ENCODE measurements at regions not wholly inside any gene's neighbourhood (a gene's known extent, or its start where the extent isn't known, plus 50 kb on each side); places are given as distances from the start of the nearest gene placed in this dataset.

GRCh38 chr21:16309250-16309971 lies 579.6 kb downstream of the USP25 start:
- Histone ChIP-seq H3K36me3 (peaks cover 7% of the 10 kb centered on the region), H3K27me3 (no peaks in the 10 kb centered on the region), H3K9me3 (no peaks in the 10 kb centered on the region), H3K4me3 (no peak overlapping the region)
- DNase-seq = no peak

DNA sequence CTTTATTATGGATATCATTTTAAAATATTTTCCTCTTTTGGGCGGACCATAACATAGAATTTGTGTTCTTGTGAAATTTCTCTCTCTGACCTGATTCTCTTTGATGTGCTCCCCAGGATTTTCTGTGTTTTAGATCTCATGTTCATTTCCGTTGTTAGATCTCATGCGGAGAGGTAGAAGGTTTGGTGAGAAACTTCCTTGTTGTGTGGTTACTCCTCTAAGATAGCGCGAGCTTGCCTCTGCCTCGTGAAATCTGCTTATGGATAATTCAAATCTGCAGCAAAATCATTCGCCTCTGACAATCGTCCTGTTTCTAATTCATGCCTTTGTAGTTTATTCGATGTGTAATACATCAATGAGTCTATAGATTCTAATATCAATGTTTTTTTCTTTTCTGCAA lies 580.4 kb downstream of the USP25 start:
- H3K4me3 ChIP-seq = no peak overlapping the region
- peaks cover 7% of the 10 kb centered on the region for H3K36me3 ChIP-seq
- no peaks in the 10 kb centered on the region for H3K9me3 ChIP-seq
- DNase-seq = no peak
- H3K27me3 ChIP-seq = no peaks in the 10 kb centered on the region

DNA sequence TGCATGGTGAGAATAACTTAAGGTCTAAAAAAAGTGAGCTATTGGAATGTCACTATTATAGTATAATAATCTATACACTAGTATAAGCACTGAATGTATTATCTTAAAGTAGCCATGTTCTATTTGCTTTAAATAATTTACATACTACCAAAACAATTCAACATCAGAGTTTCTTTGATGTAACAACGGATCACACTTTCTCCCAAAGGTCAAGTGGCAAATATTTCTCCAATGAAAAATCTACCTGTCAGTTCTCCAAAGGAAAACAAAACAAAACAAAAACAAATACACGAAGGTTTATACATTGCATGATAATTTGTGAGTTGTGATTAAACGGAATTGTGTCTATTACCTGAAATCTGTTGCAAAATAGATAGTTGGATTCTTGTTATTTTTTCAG lies 581.4 kb downstream of the USP25 start:
- H3K4me3 ChIP-seq = no peak overlapping the region
- no peak for DNase-seq
- no peaks in the 10 kb centered on the region for H3K27me3 ChIP-seq
- peaks cover 7% of the 10 kb centered on the region for H3K36me3 ChIP-seq
- no peaks in the 10 kb centered on the region for H3K9me3 ChIP-seq

DNA sequence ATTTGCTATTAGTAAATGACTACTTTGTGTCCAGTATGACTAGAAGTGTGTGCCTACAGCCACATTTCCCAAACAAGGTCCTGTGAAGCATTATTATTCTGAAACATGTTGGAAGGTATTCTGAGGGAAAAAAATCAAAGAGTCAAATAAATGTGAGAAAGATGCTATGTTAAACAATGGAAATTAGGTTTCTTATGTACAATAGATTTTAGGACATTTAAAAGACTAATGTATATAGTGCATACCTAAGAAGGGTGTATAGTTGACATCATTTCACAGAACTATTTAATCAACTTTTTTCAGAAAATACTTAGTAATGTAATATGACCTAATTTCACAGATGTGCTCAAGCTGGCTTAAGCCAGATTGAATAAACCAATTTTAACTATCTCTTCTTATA lies 582.5 kb downstream of the USP25 start:
- Histone ChIP-seq H3K27me3 (no peaks in the 10 kb centered on the region), H3K4me3 (no peak overlapping the region), H3K9me3 (no peaks in the 10 kb centered on the region), H3K36me3 (peaks cover 11% of the 10 kb centered on the region)
- no peak for DNase-seq

- Histone ChIP-seq H3K9me3 (no peaks in the 10 kb centered on the region), H3K36me3 (peaks cover 7% of the 10 kb centered on the region), H3K27me3 (no peaks in the 10 kb centered on the region), H3K4me3 (no peak overlapping the region)
- DNase-seq = no peak
Observed at GRCh38 chr21:16315223-16315622, 585.4 kb downstream of the USP25 start.

DNA sequence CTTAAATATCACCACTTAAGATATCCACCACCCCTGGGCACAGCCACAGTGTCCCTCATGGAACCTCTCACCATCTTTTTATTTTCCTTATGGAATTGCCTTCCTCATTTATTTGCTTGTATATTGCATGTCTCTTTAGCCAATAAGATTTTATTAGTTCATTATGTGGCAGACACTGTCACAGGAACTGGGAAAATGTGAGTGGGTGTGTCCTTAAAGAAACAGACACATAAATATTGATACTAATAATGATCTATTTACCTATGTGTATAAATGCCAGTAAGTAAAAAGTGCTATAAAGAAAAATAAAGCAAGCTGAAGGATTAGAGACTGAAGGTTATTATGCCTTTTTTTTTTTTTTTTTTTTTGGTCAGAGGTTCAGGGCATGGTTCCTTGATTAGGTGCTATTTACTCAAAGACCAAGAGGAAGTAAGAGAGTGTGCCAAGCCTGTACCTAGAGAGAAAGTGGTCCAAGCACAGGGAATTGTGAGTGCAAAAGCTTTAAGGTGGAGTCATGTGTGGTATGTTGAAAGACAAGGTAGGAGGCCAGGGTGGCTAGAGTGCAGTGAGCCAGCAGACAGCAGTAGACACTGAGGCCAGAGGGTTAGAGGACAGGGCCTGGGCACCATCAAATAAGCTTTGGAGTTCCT lies 589.0 kb downstream of the USP25 start:
- H3K27me3 ChIP-seq = no peaks in the 10 kb centered on the region
- no peaks in the 10 kb centered on the region for H3K9me3 ChIP-seq
- H3K4me3 ChIP-seq = no peak overlapping the region
- peaks cover 4% of the 10 kb centered on the region for H3K36me3 ChIP-seq
- no peak for DNase-seq

DNA sequence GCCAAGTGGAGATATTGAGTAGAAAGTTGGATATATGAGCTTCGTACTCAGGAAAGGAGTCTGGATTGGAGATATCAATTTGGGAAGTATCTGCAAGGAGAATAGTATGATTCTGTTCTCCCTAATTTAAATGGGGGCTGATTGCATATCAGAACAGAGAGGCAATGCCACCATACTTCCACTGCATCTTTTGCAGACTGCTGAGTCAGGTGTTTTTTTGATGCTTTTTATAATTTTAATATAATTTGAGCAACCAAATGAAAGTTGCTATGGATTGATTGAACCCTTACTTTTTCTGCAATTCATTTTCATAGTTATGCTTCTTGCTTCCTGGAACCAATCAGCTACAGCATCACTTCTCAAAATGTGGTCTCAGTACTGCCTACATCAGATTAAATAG lies 590.3 kb downstream of the USP25 start:
- Histone ChIP-seq H3K4me3 (no peak overlapping the region), H3K9me3 (no peaks in the 10 kb centered on the region), H3K27me3 (no peaks in the 10 kb centered on the region), H3K36me3 (peaks cover 4% of the 10 kb centered on the region)
- no peak for DNase-seq

DNA sequence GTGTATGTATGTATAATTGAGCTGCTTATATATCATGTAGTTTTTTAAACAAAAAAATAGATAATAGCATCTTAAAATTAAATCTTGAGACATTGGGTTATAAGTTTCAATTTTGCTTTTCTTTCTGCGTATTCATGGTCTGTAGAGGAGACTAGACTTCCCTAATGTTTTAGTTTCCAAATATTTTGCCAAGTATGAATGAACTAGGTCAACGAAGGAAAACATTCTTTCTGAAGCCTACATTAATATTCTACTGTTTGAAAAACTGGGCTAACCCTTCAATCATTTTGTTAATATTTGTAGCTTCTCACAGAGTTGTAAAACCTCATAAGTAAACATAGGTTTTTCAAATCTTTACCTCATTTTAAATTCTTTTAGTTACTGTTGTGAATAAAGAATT lies 592.7 kb downstream of the USP25 start:
- DNase-seq = no peak
- no peaks in the 10 kb centered on the region for H3K27me3 ChIP-seq
- no peak overlapping the region for H3K4me3 ChIP-seq

DNA sequence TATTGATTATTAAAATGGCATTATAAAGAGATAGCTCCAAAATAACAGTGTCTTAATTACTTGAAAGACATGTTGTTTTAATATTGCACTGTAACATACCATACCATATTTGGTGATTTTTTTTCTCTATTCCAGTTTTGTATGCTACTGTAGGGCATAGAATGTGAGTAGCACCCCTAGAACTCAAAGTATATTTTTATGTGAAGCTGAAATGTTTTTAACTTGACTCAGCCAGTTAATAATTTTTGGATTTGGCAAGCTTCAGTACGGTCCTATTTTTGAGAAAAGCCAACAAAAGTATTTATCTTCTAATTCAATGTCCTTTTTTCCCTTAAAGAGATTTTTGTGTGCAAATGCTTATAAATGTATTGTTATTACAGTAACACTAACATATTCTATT lies 593.8 kb downstream of the USP25 start:
- H3K9me3 ChIP-seq = no peaks in the 10 kb centered on the region
- H3K4me3 ChIP-seq = no peak overlapping the region
- H3K36me3 ChIP-seq = peaks cover 17% of the 10 kb centered on the region
- H3K27me3 ChIP-seq = no peaks in the 10 kb centered on the region
- no peak for DNase-seq

More for the DNA sequence above, 592.7 kb downstream of the USP25 start:
- Histone ChIP-seq H3K36me3 (peaks cover 12% of the 10 kb centered on the region), H3K9me3 (no peaks in the 10 kb centered on the region)

DNA sequence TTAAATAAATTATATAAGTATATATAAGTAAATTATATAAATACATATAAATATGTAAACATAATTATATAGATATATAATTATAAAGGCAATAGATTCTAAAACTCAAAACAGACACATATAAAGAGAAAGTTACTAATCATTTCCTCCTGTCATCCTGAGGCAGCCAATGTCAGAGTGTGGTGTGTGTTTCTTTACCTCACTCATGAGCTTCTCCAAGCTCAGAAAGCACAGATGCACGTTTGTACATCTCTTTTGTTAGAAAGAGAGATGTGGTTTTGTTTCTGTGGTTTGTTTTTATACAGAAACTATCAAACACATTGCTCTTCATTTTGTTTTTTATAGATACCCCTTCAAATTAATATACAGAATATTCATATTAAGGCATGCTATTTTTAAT lies 594.8 kb downstream of the USP25 start:
- DNase-seq = no peak
- peaks cover 17% of the 10 kb centered on the region for H3K36me3 ChIP-seq
- no peak overlapping the region for H3K4me3 ChIP-seq
- H3K27me3 ChIP-seq = no peaks in the 10 kb centered on the region
- H3K9me3 ChIP-seq = no peaks in the 10 kb centered on the region

- peaks cover 22% of the 10 kb centered on the region for H3K36me3 ChIP-seq
- DNase-seq = no peak
- H3K27me3 ChIP-seq = no peaks in the 10 kb centered on the region
- H3K4me3 ChIP-seq = no peak overlapping the region
- H3K9me3 ChIP-seq = no peaks in the 10 kb centered on the region
Observed at GRCh38 chr21:16330082-16330907, 600.5 kb downstream of the USP25 start.

- no peaks in the 10 kb centered on the region for H3K27me3 ChIP-seq
- no peak for DNase-seq
- H3K36me3 ChIP-seq = peaks cover 21% of the 10 kb centered on the region
- no peaks in the 10 kb centered on the region for H3K9me3 ChIP-seq
- no peak overlapping the region for H3K4me3 ChIP-seq
Observed at GRCh38 chr21:16330908-16331268, 601.1 kb downstream of the USP25 start.

- Histone ChIP-seq H3K4me3 (no peak overlapping the region), H3K36me3 (peaks cover 5% of the 10 kb centered on the region), H3K9me3 (no peaks in the 10 kb centered on the region), H3K27me3 (no peaks in the 10 kb centered on the region)
- DNase-seq = no peak
Observed at GRCh38 chr21:16337266-16337665, 607.5 kb downstream of the USP25 start.

DNA sequence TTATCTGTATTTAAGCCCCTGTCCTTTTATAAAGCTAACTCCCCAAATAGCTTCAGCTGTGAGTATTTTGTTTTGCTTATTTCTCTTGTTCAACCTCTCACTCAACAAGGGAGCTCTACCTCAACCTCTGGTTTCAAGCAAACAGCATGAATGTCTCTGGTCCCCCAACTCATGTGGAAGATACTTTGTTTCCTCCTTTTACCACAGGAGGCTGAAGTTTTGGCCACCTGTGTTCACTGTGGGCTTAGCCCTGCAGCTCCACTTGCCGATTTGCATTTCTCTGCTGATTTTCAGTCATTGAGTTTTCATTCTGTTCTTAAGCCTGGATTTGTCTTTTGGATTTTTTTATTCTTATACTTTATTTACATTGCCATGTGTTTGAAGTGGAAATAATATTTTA lies 613.1 kb downstream of the USP25 start:
- no peaks in the 10 kb centered on the region for H3K9me3 ChIP-seq
- DNase-seq = no peak
- H3K27me3 ChIP-seq = no peaks in the 10 kb centered on the region
- no peak overlapping the region for H3K4me3 ChIP-seq
- H3K36me3 ChIP-seq = no peaks in the 10 kb centered on the region; the same call in 1 of the 2 replicates

DNA sequence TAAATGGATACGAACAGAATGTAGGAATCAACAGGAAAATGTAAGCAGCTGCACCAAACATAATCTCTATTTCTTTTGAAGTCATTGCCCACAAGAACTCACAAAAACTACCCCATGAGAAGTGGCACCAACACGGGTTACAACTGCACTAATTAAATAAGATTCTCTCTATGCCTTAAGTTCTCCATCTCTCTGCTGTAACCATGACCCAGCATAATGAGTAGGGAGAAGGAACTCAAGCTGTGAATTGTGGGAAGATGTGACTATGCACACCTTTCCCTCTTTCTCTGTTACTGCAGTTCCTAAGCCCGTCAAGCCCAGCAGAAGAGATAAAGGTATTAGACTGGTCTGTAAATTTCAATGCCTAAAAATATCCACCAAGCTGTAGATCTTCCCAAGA lies 614.0 kb downstream of the USP25 start:
- no peaks in the 10 kb centered on the region for H3K27me3 ChIP-seq
- no peaks in the 10 kb centered on the region; the same call in 1 of the 2 replicates for H3K36me3 ChIP-seq
- DNase-seq = no peak
- no peak overlapping the region for H3K4me3 ChIP-seq
- H3K9me3 ChIP-seq = peaks cover 2% of the 10 kb centered on the region; the same call in 1 of the 2 replicates

DNA sequence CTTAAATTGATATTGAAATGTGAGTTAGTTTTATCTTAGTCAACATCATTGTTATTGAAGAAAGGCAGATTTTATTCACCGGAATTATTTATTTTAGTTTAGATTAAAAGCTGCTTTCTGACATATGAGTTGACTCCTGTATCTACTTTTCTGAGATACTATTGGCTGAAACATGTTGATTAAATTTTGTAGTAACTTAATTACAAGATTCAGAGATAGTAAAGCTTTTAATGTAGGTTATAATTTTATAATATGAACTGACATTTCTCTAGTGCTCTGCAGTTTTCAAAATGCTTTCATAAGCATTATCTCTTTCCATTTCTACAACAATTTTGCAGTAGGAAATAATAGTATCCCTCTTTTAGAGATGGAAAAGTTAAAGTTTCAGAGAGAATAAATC lies 616.0 kb downstream of the USP25 start:
- no peaks in the 10 kb centered on the region for H3K27me3 ChIP-seq
- no peak overlapping the region for H3K4me3 ChIP-seq
- no peak for DNase-seq
- peaks cover 2% of the 10 kb centered on the region; the same call in 1 of the 2 replicates for H3K9me3 ChIP-seq
- H3K36me3 ChIP-seq = no peaks in the 10 kb centered on the region; the same call in 1 of the 2 replicates

- Histone ChIP-seq H3K9me3 (peaks cover 2% of the 10 kb centered on the region; the same call in 1 of the 2 replicates), H3K36me3 (no peaks in the 10 kb centered on the region; the same call in 1 of the 2 replicates), H3K27me3 (no peaks in the 10 kb centered on the region), H3K4me3 (no peak overlapping the region)
- DNase-seq = no peak
Observed at GRCh38 chr21:16347223-16347622, 617.4 kb downstream of the USP25 start.

Measured in MG63 (cell line).